ENCODE measurements at regions not wholly inside any gene's neighbourhood (a gene's known extent, or its start where the extent isn't known, plus 50 kb on each side); places are given as distances from the start of the nearest gene placed in this dataset.
"Not testable (repeated sequence)": the region's sequence is repeated elsewhere in the genome, so short reads cannot be mapped to it uniquely, and the experiment has no call there.

DNA sequence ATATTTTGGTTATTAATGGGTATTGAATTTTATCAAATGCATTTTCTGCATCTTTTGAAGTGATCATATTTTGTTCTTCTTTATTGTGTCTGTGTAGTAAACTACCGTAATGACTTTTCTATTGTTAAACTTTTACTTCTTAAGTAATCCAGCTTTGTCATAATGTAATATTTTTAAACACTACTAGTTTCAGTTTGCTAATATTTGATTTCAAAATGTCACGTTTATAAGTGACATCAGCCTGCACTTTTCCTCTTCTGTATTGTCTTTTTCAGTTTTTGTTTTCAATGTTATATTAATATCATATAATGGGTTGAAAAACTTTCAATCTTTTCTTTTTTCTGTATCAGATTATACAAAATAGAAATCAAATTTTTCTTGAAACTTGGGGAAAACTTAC, 71.6 kb upstream of the ANKRD1 start:
- no peaks in the 10 kb centered on the region for H3K9me3 Mint-ChIP-seq
- H3K4me1 Mint-ChIP-seq, result peaks cover 3% of the 10 kb centered on the region
- no peak for DNase-seq
- CTCF ChIA-PET, result no interaction called here
- H3K27ac Mint-ChIP-seq, result no peak overlapping the region
- H3K36me3 Mint-ChIP-seq (ENCODE audit: low read depth), result no peaks in the 10 kb centered on the region
- H3K4me3 Mint-ChIP-seq, result no peak overlapping the region
- H3K27me3 Mint-ChIP-seq, result peaks cover 5% of the 10 kb centered on the region
- POLR2A ChIA-PET, result no interaction called here

DNA sequence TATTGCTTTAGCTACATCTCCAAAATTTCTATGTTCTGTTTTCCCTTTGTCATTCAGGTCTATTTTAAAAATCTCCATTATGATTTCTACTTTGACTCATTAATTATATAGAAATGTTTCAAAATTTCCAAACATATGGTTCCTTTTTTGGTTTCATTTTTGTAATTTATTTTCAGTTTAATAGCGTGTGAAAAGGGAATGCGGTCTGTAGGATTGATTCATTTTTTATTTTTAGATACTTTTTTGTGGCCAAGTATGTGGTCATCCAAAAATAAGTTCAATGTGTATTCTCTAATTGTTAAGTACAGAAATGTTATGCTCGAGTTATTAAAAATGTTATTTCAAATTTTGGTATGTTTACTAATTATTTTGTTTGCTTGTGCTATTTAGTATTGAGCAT, 72.5 kb upstream of the ANKRD1 start:
- Mint-ChIP-seq H3K27ac (no peak overlapping the region), H3K4me3 (no peak overlapping the region), H3K27me3 (peaks cover 5% of the 10 kb centered on the region), H3K4me1 (peaks cover 3% of the 10 kb centered on the region), H3K9me3 (no peaks in the 10 kb centered on the region), H3K36me3 (ENCODE audit: low read depth) (no peaks in the 10 kb centered on the region)
- CTCF ChIA-PET, result no interaction called here
- POLR2A ChIA-PET, result interaction anchor here (1.7 kb wide), 1 partner anchor 13 kb away, joined by 6 read pairs; no protein-coding TSS in a partner anchor
- no peak for DNase-seq

DNA sequence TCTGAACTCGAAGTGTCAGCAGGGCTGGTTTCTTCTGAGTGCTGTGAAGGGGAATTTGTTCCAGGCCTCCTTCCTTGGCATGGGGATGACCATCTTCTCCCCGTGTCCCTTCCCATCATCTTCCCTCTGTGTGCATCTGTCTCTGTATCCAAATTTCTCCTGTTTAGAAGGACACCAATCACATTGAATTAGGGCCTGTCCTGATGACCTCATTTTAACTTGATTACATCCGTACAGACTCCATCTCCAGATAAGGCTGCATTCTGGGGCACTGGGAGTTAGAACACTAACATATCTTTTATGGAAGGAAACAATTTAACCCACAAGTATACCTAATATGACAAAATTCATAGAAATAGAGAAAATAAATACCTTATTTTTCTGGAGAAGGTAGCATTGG, 76.8 kb upstream of the ANKRD1 start:
- Mint-ChIP-seq H3K36me3 (ENCODE audit: low read depth) (no peaks in the 10 kb centered on the region), H3K27ac (no peak overlapping the region), H3K4me1 (peaks cover 3% of the 10 kb centered on the region), H3K27me3 (peaks cover 5% of the 10 kb centered on the region), H3K9me3 (no peaks in the 10 kb centered on the region), H3K4me3 (no peak overlapping the region)
- ChIA-PET CTCF (interaction anchor here (1.3 kb wide), 1 partner anchor 301 kb away, joined by 3 read pairs; no protein-coding TSS in a partner anchor), POLR2A (no interaction called here)
- DNase-seq, result no peak

DNA sequence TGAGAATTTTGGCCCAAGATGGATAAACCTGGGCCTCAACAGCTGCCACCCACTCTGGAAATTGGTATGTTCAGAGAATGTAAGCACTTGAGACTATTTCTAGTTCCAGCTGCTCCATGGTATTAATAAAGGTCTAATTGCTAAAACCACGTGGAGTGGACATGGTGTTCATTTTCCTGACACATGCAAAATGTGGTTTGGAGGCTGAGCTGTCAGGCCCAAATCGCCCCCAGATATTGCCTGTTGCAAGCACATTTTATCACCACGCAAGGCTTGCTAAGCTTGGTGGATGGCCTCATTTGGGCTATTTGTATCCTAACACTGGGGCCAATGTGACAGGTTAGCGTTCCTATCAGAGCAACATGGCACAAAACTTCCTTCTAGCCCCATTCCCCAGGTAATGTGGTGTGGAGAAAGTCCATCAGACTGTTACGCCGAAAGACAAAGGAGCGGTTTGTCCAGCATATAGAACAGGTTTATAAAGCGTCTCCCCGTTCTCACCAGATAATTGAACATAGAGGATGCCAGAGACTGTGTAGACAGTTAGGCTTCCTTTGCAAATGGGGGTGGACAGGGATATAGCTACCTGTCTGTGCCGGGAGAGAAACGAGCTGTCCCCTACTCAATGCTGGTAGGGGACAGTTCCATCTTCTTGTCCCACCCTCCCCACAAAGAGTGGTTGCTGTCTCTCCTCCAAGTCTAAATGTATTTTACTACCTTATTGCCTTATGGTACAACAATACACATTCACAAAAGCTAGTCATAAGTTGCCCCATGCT, 78.0 kb upstream of the ANKRD1 start:
- no peak overlapping the region for H3K27ac Mint-ChIP-seq
- CTCF ChIA-PET, result interaction anchor here (1.3 kb wide), 1 partner anchor 300 kb away, joined by 3 read pairs; no protein-coding TSS in a partner anchor
- DNase-seq, result no peak
- no peaks in the 10 kb centered on the region for H3K4me1 Mint-ChIP-seq
- POLR2A ChIA-PET, result no interaction called here
- H3K4me3 Mint-ChIP-seq, result no peak overlapping the region
- H3K36me3 Mint-ChIP-seq (ENCODE audit: low read depth), result no peaks in the 10 kb centered on the region
- H3K27me3 Mint-ChIP-seq, result peaks cover 4% of the 10 kb centered on the region
- no peaks in the 10 kb centered on the region for H3K9me3 Mint-ChIP-seq

GRCh38 chr10:90999512-91000172, 78.8 kb upstream of the ANKRD1 start:
- ChIA-PET CTCF (interaction anchor here (1.0 kb wide), 1 partner anchor 10 kb away, joined by 3 read pairs; no protein-coding TSS in a partner anchor), POLR2A (no interaction called here)
- H3K36me3 Mint-ChIP-seq (ENCODE audit: low read depth), result no peaks in the 10 kb centered on the region
- H3K4me1 Mint-ChIP-seq, result no peaks in the 10 kb centered on the region
- no peaks in the 10 kb centered on the region for H3K9me3 Mint-ChIP-seq
- no peak for DNase-seq
- no peak overlapping the region for H3K4me3 Mint-ChIP-seq
- no peak overlapping the region for H3K27ac Mint-ChIP-seq
- H3K27me3 Mint-ChIP-seq, result peaks cover 5% of the 10 kb centered on the region

- DNase-seq, result no peak
- Mint-ChIP-seq H3K4me3 (no peak overlapping the region), H3K27me3 (peaks cover 13% of the 10 kb centered on the region), H3K4me1 (peaks cover 1% of the 10 kb centered on the region), H3K36me3 (ENCODE audit: low read depth) (no peaks in the 10 kb centered on the region), H3K9me3 (no peaks in the 10 kb centered on the region), H3K27ac (no peak overlapping the region)
- POLR2A ChIA-PET, result no interaction called here
- CTCF ChIA-PET, result interaction anchor here (1.0 kb wide), 1 partner anchor 9 kb away, joined by 3 read pairs; no protein-coding TSS in a partner anchor
These were observed 79.6 kb upstream of the ANKRD1 start for GRCh38 chr10:91000470-91000869.

DNA sequence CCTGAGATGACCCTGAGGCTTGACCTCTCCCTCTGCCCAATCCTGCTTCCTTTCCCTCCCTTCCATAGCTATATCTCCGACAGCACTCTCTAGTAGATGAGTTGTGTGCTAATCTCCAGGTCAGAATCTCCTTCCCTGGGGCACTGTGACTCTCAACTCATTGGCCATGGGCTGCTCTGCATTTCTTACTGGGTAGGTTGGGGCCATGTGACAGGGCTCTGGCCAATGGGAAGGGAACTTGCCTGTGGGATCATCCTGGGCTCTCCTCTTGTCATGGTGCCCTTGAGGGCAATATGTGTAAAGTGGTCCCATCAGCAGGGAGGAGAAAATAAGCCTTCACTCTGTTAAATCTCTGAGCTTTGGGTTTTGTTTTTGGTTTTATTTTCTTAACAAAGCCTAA, 80.1 kb upstream of the ANKRD1 start:
- Mint-ChIP-seq H3K4me1 (peaks cover 1% of the 10 kb centered on the region), H3K36me3 (ENCODE audit: low read depth) (no peaks in the 10 kb centered on the region), H3K4me3 (no peak overlapping the region), H3K27me3 (peaks cover 9% of the 10 kb centered on the region), H3K9me3 (no peaks in the 10 kb centered on the region), H3K27ac (no peak overlapping the region)
- POLR2A ChIA-PET, result no interaction called here
- no peak for DNase-seq
- CTCF ChIA-PET, result interaction anchor here (1.0 kb wide), 1 partner anchor 8 kb away, joined by 3 read pairs; no protein-coding TSS in a partner anchor

DNA sequence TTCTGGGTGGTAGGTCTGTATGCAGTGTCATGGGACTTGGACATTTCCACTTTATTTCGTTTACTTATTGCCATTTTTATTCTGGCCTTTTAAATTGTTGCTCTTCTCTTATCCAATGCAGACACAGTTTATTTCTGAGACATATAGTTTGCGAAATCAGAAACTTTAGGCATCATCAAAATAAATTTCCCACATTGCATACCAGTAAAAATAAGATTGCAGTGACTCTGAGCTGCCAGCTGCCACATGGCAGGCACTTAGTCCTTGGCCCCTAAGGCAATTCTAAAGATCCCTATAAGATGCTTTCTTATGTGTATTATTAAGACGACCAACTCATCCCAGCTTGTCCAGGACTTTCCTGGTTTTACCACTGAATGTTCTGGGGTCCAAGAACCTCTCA, 81.8 kb upstream of the ANKRD1 start:
- DNase-seq, result no peak
- CTCF ChIA-PET, result interaction anchor here (8.7 kb wide), 1 partner anchor 248 kb away, joined by 133 read pairs; no protein-coding TSS in a partner anchor
- H3K36me3 Mint-ChIP-seq (ENCODE audit: low read depth), result no peaks in the 10 kb centered on the region
- H3K27me3 Mint-ChIP-seq, result peaks cover 9% of the 10 kb centered on the region
- H3K9me3 Mint-ChIP-seq, result no peaks in the 10 kb centered on the region
- POLR2A ChIA-PET, result no interaction called here
- peaks cover 17% of the 10 kb centered on the region for H3K4me1 Mint-ChIP-seq
- no peak overlapping the region for H3K4me3 Mint-ChIP-seq
- H3K27ac Mint-ChIP-seq, result no peak overlapping the region

GRCh38 chr10:91003379-91003778, 82.5 kb upstream of the ANKRD1 start:
- H3K27ac Mint-ChIP-seq; H3K27me3 Mint-ChIP-seq; H3K4me3 Mint-ChIP-seq; DNase-seq; H3K9me3 Mint-ChIP-seq; H3K36me3 Mint-ChIP-seq (ENCODE audit: low read depth): not testable (repeated sequence)
- POLR2A ChIA-PET, result interaction anchor here (0.7 kb wide), 1 partner anchor 15 kb away, joined by 3 read pairs; no protein-coding TSS in a partner anchor
- H3K4me1 Mint-ChIP-seq, result peaks cover 24% of the 10 kb centered on the region
- CTCF ChIA-PET, result interaction anchor here (3.9 to 8.7 kb wide), 2 partner anchors 247 to 295 kb away, joined by 27 to 133 read pairs; no protein-coding TSS in a partner anchor

- H3K9me3 Mint-ChIP-seq; H3K27ac Mint-ChIP-seq; DNase-seq; H3K4me3 Mint-ChIP-seq; H3K36me3 Mint-ChIP-seq (ENCODE audit: low read depth): not testable (repeated sequence)
- Mint-ChIP-seq H3K27me3 (peaks cover 13% of the 10 kb centered on the region), H3K4me1 (peaks cover 26% of the 10 kb centered on the region)
- POLR2A ChIA-PET, result interaction anchor here (1.0 to 2.1 kb wide), 4 partner anchors 11 to 246 kb away, joined by 5 to 11 read pairs (median 6); partner anchors contain the start of gene PCGF5
- CTCF ChIA-PET, result interaction anchor here (0.7 to 8.7 kb wide), 15 partner anchors 12 to 293 kb away, joined by 3 to 133 read pairs (median 7); no protein-coding TSS in a partner anchor
These were observed 84.4 kb upstream of the ANKRD1 start for GRCh38 chr10:91005276-91005675.

DNA sequence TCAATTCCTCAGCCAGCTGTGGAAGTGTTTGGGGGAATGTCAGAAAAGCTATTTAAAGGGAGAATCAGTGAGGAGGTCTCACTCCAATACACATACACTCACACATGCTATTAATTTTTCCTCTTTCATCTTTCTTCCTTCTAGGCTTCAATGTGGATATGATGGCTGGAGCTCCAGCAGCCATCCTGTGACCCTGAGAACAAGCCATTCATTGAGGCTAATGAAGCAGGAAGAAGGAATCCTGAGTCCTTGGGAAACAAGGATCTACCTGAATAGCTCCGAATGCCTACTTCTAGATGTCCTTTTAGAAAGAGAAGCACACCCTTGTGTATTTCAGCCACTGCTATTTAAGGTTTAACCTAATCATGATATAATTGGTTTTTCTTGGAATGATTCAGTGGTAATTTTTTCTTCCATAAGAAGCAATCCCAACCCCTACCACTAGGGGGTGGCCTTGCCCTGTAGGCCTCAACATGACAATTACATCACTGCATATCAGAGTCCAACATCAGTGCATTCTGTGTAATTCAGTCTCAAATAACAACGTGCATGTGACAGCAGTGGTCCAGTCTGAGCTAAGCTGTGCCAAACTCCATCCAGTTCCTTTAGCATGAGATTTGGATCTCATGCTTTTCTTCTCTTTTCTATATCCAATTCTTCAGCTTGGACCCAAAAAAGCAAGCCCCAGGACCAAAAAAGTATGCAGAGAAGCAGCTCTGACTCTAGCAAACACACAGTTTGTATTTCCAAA, 85.3 kb upstream of the ANKRD1 start:
- no peaks in the 10 kb centered on the region for H3K9me3 Mint-ChIP-seq
- H3K27ac Mint-ChIP-seq, result peak overlapping the region; percentile 44
- CTCF ChIA-PET, result interaction anchor here (0.7 to 8.7 kb wide), 30 partner anchors 11 to 629 kb away, joined by 3 to 133 read pairs (median 4); partner anchors contain the start of gene RPP30
- H3K27me3 Mint-ChIP-seq, result peaks cover 13% of the 10 kb centered on the region
- DNase-seq, result peak; percentile 69
- H3K36me3 Mint-ChIP-seq (ENCODE audit: low read depth), result no peaks in the 10 kb centered on the region
- H3K4me1 Mint-ChIP-seq, result peaks cover 26% of the 10 kb centered on the region
- POLR2A ChIA-PET, result interaction anchor here (0.7 to 2.1 kb wide), 10 partner anchors 11 to 293 kb away, joined by 3 to 11 read pairs (median 6); partner anchors contain the start of gene PCGF5
- no peak overlapping the region for H3K4me3 Mint-ChIP-seq

GRCh38 chr10:91006752-91007346, 86.0 kb upstream of the ANKRD1 start:
- Mint-ChIP-seq H3K4me3 (peak overlapping the region; percentile 15), H3K27me3 (peaks cover 14% of the 10 kb centered on the region), H3K36me3 (ENCODE audit: low read depth) (no peaks in the 10 kb centered on the region), H3K9me3 (no peaks in the 10 kb centered on the region), H3K4me1 (peaks cover 26% of the 10 kb centered on the region), H3K27ac (peak overlapping the region; percentile 44)
- DNase-seq, result no peak
- ChIA-PET POLR2A (interaction anchor here (0.7 to 2.1 kb wide), 11 partner anchors 10 to 292 kb away, joined by 3 to 8 read pairs (median 4); partner anchors contain the start of gene PCGF5), CTCF (interaction anchor here (0.7 to 8.7 kb wide), 27 partner anchors 10 to 629 kb away, joined by 3 to 133 read pairs (median 4); partner anchors contain the start of gene RPP30)
